H1 (cell line): ENCODE measurements at regions not wholly inside any gene's neighbourhood (a gene's known extent, or its start where the extent isn't known, plus 50 kb on each side); places are given as distances from the start of the nearest gene placed in this dataset.

Experiments used
- CTCF ChIA-PET: fragments of 300-600 bp; sonication (Branson Sonifier 250); formaldehyde crosslinking; loops from one replicate; lab custom pipeline; 2021; ENCODE audit not compliant: partially characterized antibody; lab: Charles Lee
- POLR2A ChIA-PET: fragments of 300-600 bp; sonication (Branson Sonifier 250); formaldehyde crosslinking; loops from one replicate; lab custom pipeline; 2021; ENCODE audit warnings: inconsistent platforms; ENCODE audit not compliant: partially characterized antibody; lab: Charles Lee
- DNase-seq, 2 experiments: peaks; one replicate each; pipeline versions ENCODE4 v3.0.0 to v3.0.0-alpha.2; 2010 to 2022; ENCODE audit warnings: low spot score in 2 of 2, low read depth in 1 of 2, mixed read lengths in 1 of 2
- FAIRE-seq: peaks from 2 replicates; lab custom pipeline; 2011; peaks lifted over from hg19 to GRCh38; lab: Jason Lieb, UNC
- H2AFZ ChIP-seq: 2 replicates; pipeline ENCODE4 v1.8.1; 2012; ENCODE audit warnings: low read length, inconsistent platforms
- H2AK5ac ChIP-seq: 2 replicates; pipeline ENCODE4 v1.6.1; 2013; ENCODE audit warnings: low read depth, low read length
- H2BK120ac ChIP-seq: replicated peaks from 2 replicates; pipeline ENCODE3; 2013; ENCODE audit warnings: low read depth, low read length, inconsistent platforms
- H2BK12ac ChIP-seq: 2 replicates; pipeline ENCODE4 v1.6.1; 2013; ENCODE audit warnings: low read depth, low read length
- H2BK15ac ChIP-seq: 2 replicates; pipeline ENCODE4 v1.6.1; 2013; ENCODE audit warnings: low read length
- H2BK20ac ChIP-seq: 2 replicates; pipeline ENCODE4 v1.6.1; 2013; ENCODE audit warnings: low read length
- H2BK5ac ChIP-seq: 2 replicates; pipeline ENCODE4 v1.6.1; 2013; ENCODE audit warnings: low read depth, low read length
- H3K14ac ChIP-seq: 2 replicates; pipeline ENCODE4 v1.6.1; 2013; ENCODE audit warnings: inconsistent platforms; ENCODE audit not compliant: insufficient read length
- H3K18ac ChIP-seq: 2 replicates; pipeline ENCODE4 v1.6.1; 2013; ENCODE audit warnings: low read length; ENCODE audit errors: extremely low read depth
- H3K23ac ChIP-seq: 2 replicates; pipeline ENCODE4 v1.6.1; 2013; ENCODE audit warnings: inconsistent platforms; ENCODE audit not compliant: insufficient read length
- H3K23me2 ChIP-seq: 2 replicates; pipeline ENCODE4 v1.6.1; 2013; ENCODE audit warnings: low read depth, low read length
- H3K27ac ChIP-seq: 2 replicates; pipeline ENCODE4 v1.6.1; 2011; ENCODE audit warnings: low read depth, low read length, inconsistent platforms
- H3K27me3 ChIP-seq, 4 experiments: replicated peaks in 1 of 4; 1 replicate in 1 of 4; 2 replicates in 3 of 4; pipeline versions ENCODE4 v1.6.1 to v1.8.1; 2011 to 2013; ENCODE audit warnings: low read length in 3 of 4, mild to moderate bottlenecking in 3 of 4, inconsistent platforms in 2 of 4, mixed read lengths in 2 of 4, moderate library complexity in 1 of 4; ENCODE audit not compliant: control insufficient read depth in 3 of 4, insufficient read depth in 3 of 4; ENCODE audit errors: extremely low read depth in 1 of 4
- H3K36me3 ChIP-seq, 4 experiments: 2 replicates each; pipeline versions ENCODE4 v1.6.1 to v1.8.1; 2011 to 2013; ENCODE audit warnings: mild to moderate bottlenecking in 4 of 4, low read length in 3 of 4, moderate library complexity in 2 of 4, control low read depth in 1 of 4, inconsistent platforms in 1 of 4; ENCODE audit not compliant: insufficient read depth in 4 of 4, control insufficient read depth in 2 of 4
- H3K4ac ChIP-seq: replicated peaks from 2 replicates; pipeline ENCODE3; 2013; ENCODE audit warnings: low read length, low read depth, mixed read lengths, inconsistent platforms; ENCODE audit not compliant: insufficient read length
- H3K4me1 ChIP-seq, 4 experiments: replicated peaks in 1 of 4; 1 replicate in 1 of 4; 2 replicates in 3 of 4; pipeline versions ENCODE4 v1.6.1 to v1.8.1; 2011 to 2013; ENCODE audit warnings: low read length in 3 of 4, inconsistent platforms in 2 of 4, mixed read lengths in 1 of 4; ENCODE audit not compliant: insufficient read depth in 4 of 4, control insufficient read depth in 3 of 4
- H3K4me2 ChIP-seq, 2 experiments: 2 replicates each; pipeline versions ENCODE4 v1.6.1 to v1.8.1; 2011 to 2013; ENCODE audit warnings: low read depth in 2 of 2, low read length in 2 of 2, control low read depth in 1 of 2, inconsistent platforms in 1 of 2, mild to moderate bottlenecking in 1 of 2; ENCODE audit not compliant: insufficient read depth in 1 of 2
- H3K4me3 ChIP-seq, 4 experiments: fragments of 200-600, 300-600 bp in 1 of 4; sonication (generic), shearing (Covaris generic), sonication (Bioruptor Twin) in 1 of 4; 2 replicates each; pipeline versions ENCODE4 v1.5.1 to v1.8.1; 2011 to 2016; ENCODE audit warnings: low read length in 4 of 4, low read depth in 3 of 4, control low read depth in 2 of 4, inconsistent platforms in 2 of 4, mild to moderate bottlenecking in 2 of 4, mixed read lengths in 1 of 4, moderate library complexity in 1 of 4; ENCODE audit not compliant: insufficient read depth in 2 of 4; ENCODE audit errors: extremely low read depth in 1 of 4
- H3K56ac ChIP-seq: replicated peaks from 2 replicates; pipeline ENCODE3; 2013; ENCODE audit warnings: low read depth, mild to moderate bottlenecking, mixed read lengths, low read length, inconsistent platforms; ENCODE audit not compliant: insufficient read length
- H3K79me1 ChIP-seq: 2 replicates; pipeline ENCODE4 v1.6.1; 2013; ENCODE audit warnings: low read depth, low read length, control low read depth
- H3K79me2 ChIP-seq, 2 experiments: 2 replicates each; pipeline versions ENCODE4 v1.6.1 to v1.8.1; 2012 to 2013; ENCODE audit warnings: low read length in 2 of 2, mild to moderate bottlenecking in 2 of 2, inconsistent platforms in 1 of 2; ENCODE audit not compliant: insufficient read depth in 2 of 2, control insufficient read depth in 1 of 2
- H3K9ac ChIP-seq, 4 experiments: replicated peaks in 1 of 4; 1 replicate in 1 of 4; 2 replicates in 3 of 4; pipeline versions ENCODE4 v1.6.1 to v1.8.1; 2011 to 2013; ENCODE audit warnings: low read depth in 3 of 4, low read length in 3 of 4, control low read depth in 2 of 4, mild to moderate bottlenecking in 2 of 4, moderate library complexity in 2 of 4, inconsistent platforms in 1 of 4; ENCODE audit errors: extremely low read depth in 1 of 4
- H3K9me3 ChIP-seq, 2 experiments: 2 replicates each; pipeline versions ENCODE4 v1.6.1 to v1.8.1; 2012 to 2013; ENCODE audit warnings: mild to moderate bottlenecking in 2 of 2, moderate library complexity in 2 of 2, control low read depth in 1 of 2, inconsistent platforms in 1 of 2, low read depth in 1 of 2, low read length in 1 of 2, mixed read lengths in 1 of 2; ENCODE audit not compliant: insufficient read depth in 2 of 2
- H4K20me1 ChIP-seq, 2 experiments: replicated peaks in 1 of 2; 2 replicates each; pipeline versions ENCODE3 to v1.8.1; 2011 to 2013; ENCODE audit warnings: inconsistent platforms in 2 of 2, low read length in 2 of 2, mild to moderate bottlenecking in 1 of 2; ENCODE audit not compliant: insufficient read depth in 2 of 2, control insufficient read depth in 1 of 2
- H4K5ac ChIP-seq: 2 replicates; pipeline ENCODE4 v1.6.1; 2013; ENCODE audit warnings: low read length, low read depth, mixed read lengths, inconsistent platforms; ENCODE audit not compliant: insufficient read length
- H4K8ac ChIP-seq: 2 replicates; pipeline ENCODE4 v1.8.0; 2013; ENCODE audit warnings: mild to moderate bottlenecking, moderate library complexity, low read length, inconsistent platforms; ENCODE audit not compliant: insufficient read depth; ENCODE audit errors: extremely low read depth
- H4K91ac ChIP-seq: replicated peaks from 2 replicates; pipeline ENCODE3; 2013; ENCODE audit warnings: low read length, mixed read lengths, inconsistent platforms; ENCODE audit not compliant: insufficient read length
- CBX5 ChIP-seq: fragments of 300-800, 300-1000 bp; sonication (generic); IDR thresholded peaks from 2 replicates; pipeline ENCODE4 v1.7.1; 2016; ENCODE audit warnings: antibody characterized with exemption, low read length, low read depth
- HDAC2 ChIP-seq, 2 experiments: fragments of 300-600 bp in 1 of 2; sonication (generic) in 1 of 2; IDR thresholded peaks; 2 replicates each; pipeline ENCODE4 v1.6.1; 2011 to 2012; ENCODE audit warnings: low read depth in 2 of 2, low read length in 2 of 2, mild to moderate bottlenecking in 2 of 2, moderate library complexity in 2 of 2, borderline replicate concordance in 1 of 2, inconsistent platforms in 1 of 2
- JUND ChIP-seq: IDR thresholded peaks from 2 replicates; pipeline ENCODE4 v1.6.1; 2011; ENCODE audit warnings: mild to moderate bottlenecking, improper control_type of control experiment, low read length
- KDM5A ChIP-seq: fragments of 200-600 bp; IDR thresholded peaks from 2 replicates; pipeline ENCODE4 v1.7.1; 2012; ENCODE audit warnings: mild to moderate bottlenecking, low read length, inconsistent platforms, mixed read lengths
- NANOG ChIP-seq: IDR thresholded peaks from 2 replicates; pipeline ENCODE4 v1.6.1; 2011; ENCODE audit warnings: low read length, low read depth, mild to moderate bottlenecking, inconsistent platforms; ENCODE audit not compliant: insufficient read depth, poor library complexity, severe bottlenecking
- POU5F1 ChIP-seq: IDR thresholded peaks from 2 replicates; pipeline ENCODE4 v1.6.1; 2011; ENCODE audit warnings: low read depth, mild to moderate bottlenecking, low read length, moderate library complexity
- RAD21 ChIP-seq, 2 experiments: IDR thresholded peaks in 1 of 2; conservative IDR thresholded peaks in 1 of 2; 2 replicates each; pipeline ENCODE4 v1.6.1; 2011; ENCODE audit warnings: low read depth in 2 of 2, low read length in 2 of 2, improper control_type of control experiment in 1 of 2, inconsistent platforms in 1 of 2, mild to moderate bottlenecking in 1 of 2, moderate library complexity in 1 of 2
- SP4 ChIP-seq: IDR thresholded peaks from 2 replicates; pipeline ENCODE4 v1.6.1; 2012; ENCODE audit warnings: low read length, inconsistent platforms
- SUZ12 ChIP-seq: fragments of 200-600 bp; sonication (generic); IDR thresholded peaks from 2 replicates; pipeline ENCODE4 v1.6.1; 2012; ENCODE audit warnings: mild to moderate bottlenecking, inconsistent platforms, low read length, moderate library complexity, mixed read lengths
- TCF12 ChIP-seq: IDR thresholded peaks from 2 replicates; pipeline ENCODE4 v1.6.1; 2011; ENCODE audit warnings: low read depth, mild to moderate bottlenecking, low read length
- YY1 ChIP-seq: IDR thresholded peaks from 2 replicates; pipeline ENCODE4 v1.6.1; 2011; ENCODE audit warnings: low read depth, mild to moderate bottlenecking, low read length
- ZNF274 ChIP-seq: IDR thresholded peaks from 2 replicates; pipeline ENCODE4 v1.7.0; 2012; ENCODE audit warnings: low read length, borderline replicate concordance; ENCODE audit errors: extremely low read depth
- WGBS, 2 experiments: shearing (Covaris generic) in 1 of 2; methylation state at CpG; one replicate each; pipeline versions ENCODE4 v1.1.6 to v1.1.7; 2013 to 2015; ENCODE audit warnings: low lambda C conversion rate in 2 of 2, mixed read lengths in 2 of 2, inconsistent platforms in 1 of 2, low coverage in 1 of 2, missing lambda C conversion rate in 1 of 2; ENCODE audit not compliant: insufficient replicate concordance in 2 of 2, insufficient coverage in 1 of 2, insufficient read length in 1 of 2; ENCODE audit errors: extremely low coverage in 1 of 2, missing lambda C conversion rate in 1 of 2; 5-methylcytosine and 5-hydroxymethylcytosine counted together
- TF ChIP-seq, protein P1 (sequence below): IDR thresholded peaks from 2 replicates; pipeline ENCODE4 v1.6.1; 2012; ENCODE audit warnings: inconsistent platforms
- TF ChIP-seq, protein P2 (sequence below): IDR thresholded peaks from 2 replicates; pipeline ENCODE4 v1.6.1; 2011; ENCODE audit warnings: low read depth, mild to moderate bottlenecking, low read length; ENCODE audit not compliant: insufficient read depth

DNA sequence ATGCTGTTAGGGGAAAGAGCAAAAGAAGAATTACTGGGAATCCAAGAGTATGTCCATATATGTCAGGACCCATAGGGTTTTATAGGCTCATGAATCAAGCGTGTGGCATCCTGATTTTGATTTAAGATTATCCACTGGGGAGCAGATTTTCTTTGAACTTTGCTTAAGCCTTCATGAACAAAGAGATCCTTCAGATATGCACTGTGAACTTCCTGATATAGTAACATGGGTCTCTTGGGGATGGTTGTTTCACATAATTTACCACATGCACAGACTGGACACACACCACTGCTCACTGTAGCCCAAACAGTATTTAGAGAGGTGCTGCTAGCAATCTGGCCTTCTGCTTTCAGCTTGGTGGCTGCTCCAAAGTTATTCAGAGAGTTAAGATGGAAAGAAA is 200.9 kb upstream of the ZPLD1 start:
- Histone ChIP-seq H3K4me2 (no peak overlapping the region), H4K5ac (no peak overlapping the region), H3K18ac (no peak overlapping the region), H3K23ac (no peak overlapping the region), H2BK20ac (no peak overlapping the region), H3K56ac (no peak overlapping the region), H3K36me3 (no peaks in the 10 kb centered on the region), H3K23me2 (no peaks in the 10 kb centered on the region), H3K27ac (no peak overlapping the region), H2AFZ (no peak overlapping the region), H3K27me3 (no peaks in the 10 kb centered on the region), H4K20me1 (no peaks in the 10 kb centered on the region), H3K14ac (no peak overlapping the region), H2AK5ac (no peak overlapping the region), H3K79me2 (no peaks in the 10 kb centered on the region), H3K4me1 (peaks cover 2 to 9% (median 7%) of the 10 kb centered on the region in 4 experiments; a peak in 4 of 7 replicates), H3K4ac (no peak overlapping the region), H3K9ac (no peak overlapping the region), H2BK15ac (no peak overlapping the region), H2BK120ac (no peak overlapping the region), H3K9me3 (no peaks in the 10 kb centered on the region), H4K8ac (no peak overlapping the region), H4K91ac (no peak overlapping the region), H3K4me3 (no peak overlapping the region), H3K79me1 (no peaks in the 10 kb centered on the region), H2BK5ac (no peak overlapping the region), H2BK12ac (no peak overlapping the region)
- FAIRE-seq (no peak), DNase-seq (no peak)
- WGBS, 2 experiments: 95% methylated on average over 1 of the region's 1 CpG; no CpG with 5 or more reads in 1 of the 2 experiments
- ChIA-PET CTCF (interaction anchor here (0.7 to 6.6 kb wide), 6 partner anchors 9 to 303 kb away, joined by 3 to 66 read pairs (median 4); no protein-coding TSS in a partner anchor), POLR2A (no interaction called here)
- TF ChIP-seq YY1 (no peak), CBX5 (no peak), RAD21 (IDR thresholded peaks at IDR 0.05 in 1 of 2, conservative IDR thresholded peaks at IDR 0.05 in 1 of 2; ENCODE audit: low read depth in 2 of 2, low read length in 2 of 2) (no peak), NANOG (no peak), KDM5A (no peak), JUND (no peak), SUZ12 (no peak), HDAC2 (IDR thresholded peaks at IDR 0.05; ENCODE audit: borderline replicate concordance in 1 of 2, low read depth in 2 of 2, low read length in 2 of 2) (no peak), ZNF274 (no peak), POU5F1 (no peak), TCF12 (no peak), SP4 (no peak)
- TF ChIP-seq, protein P1, sequence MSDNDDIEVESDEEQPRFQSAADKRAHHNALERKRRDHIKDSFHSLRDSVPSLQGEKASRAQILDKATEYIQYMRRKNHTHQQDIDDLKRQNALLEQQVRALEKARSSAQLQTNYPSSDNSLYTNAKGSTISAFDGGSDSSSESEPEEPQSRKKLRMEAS: no peak
- TF ChIP-seq, protein P2, sequence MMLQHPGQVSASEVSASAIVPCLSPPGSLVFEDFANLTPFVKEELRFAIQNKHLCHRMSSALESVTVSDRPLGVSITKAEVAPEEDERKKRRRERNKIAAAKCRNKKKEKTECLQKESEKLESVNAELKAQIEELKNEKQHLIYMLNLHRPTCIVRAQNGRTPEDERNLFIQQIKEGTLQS: no peak
